D721Med (cell line): ENCODE measurements at regions not wholly inside any gene's neighbourhood (a gene's known extent, or its start where the extent isn't known, plus 50 kb on each side); places are given as distances from the start of the nearest gene placed in this dataset.
"Not testable (repeated sequence)": the region's sequence is repeated elsewhere in the genome, so short reads cannot be mapped to it uniquely, and the experiment has no call there.

ENCODE experiments used
- DNase-seq: peaks from one replicate; pipeline ENCODE4 v3.0.0; 2011; ENCODE audit warnings: low spot score; ENCODE audit not compliant: insufficient read length
- FAIRE-seq: peaks from 2 replicates; lab custom pipeline; 2011; peaks lifted over from hg19 to GRCh38; lab: Jason Lieb, UNC
- CTCF ChIP-seq: IDR thresholded peaks from 2 replicates; pipeline ENCODE4 v1.5.1; 2012; ENCODE audit warnings: mild to moderate bottlenecking, control low read depth; ENCODE audit not compliant: insufficient read depth; ENCODE audit errors: missing control alignments

DNA sequence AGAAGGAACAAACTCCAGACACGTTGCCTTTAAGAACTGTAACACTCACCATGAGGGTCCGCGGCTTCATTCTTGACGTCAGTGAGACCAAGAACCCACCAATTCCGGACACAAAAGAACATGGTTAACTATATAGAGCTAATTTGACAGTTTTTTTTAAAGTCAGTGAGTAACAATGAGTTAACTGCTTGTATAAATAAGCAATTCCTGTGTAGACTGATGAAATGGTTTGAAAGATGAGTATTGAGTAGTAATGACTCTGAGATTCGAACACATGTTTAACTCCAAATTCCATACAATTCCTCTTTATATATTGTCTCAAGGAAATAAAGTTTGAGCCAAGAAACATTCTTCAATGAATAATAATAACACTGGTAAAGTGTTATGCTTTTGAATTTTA lies 478.0 kb downstream of the MMUT start:
- FAIRE-seq (no peak), DNase-seq (no peak)
- no peak for TF ChIP-seq CTCF

GRCh38 chr6:48983968-48984367 lies 479.1 kb downstream of the MMUT start:
- not testable (repeated sequence) for FAIRE-seq, DNase-seq

- DNase-seq (no peak), FAIRE-seq (no peak)
- TF ChIP-seq CTCF, result no peak
Observed at GRCh38 chr6:48983377-48983776, 479.7 kb downstream of the MMUT start.

- no peak for TF ChIP-seq CTCF
Observed at GRCh38 chr6:48979806-48980205, 483.2 kb downstream of the MMUT start.

GRCh38 chr6:48979085-48979484 lies 484.0 kb downstream of the MMUT start:
- DNase-seq (no peak), FAIRE-seq (no peak)
- no peak for TF ChIP-seq CTCF

More at GRCh38 chr6:48979806-48980205, 483.2 kb downstream of the MMUT start:
- DNase-seq (no peak), FAIRE-seq (no peak)

- DNase-seq, result no peak
- no peak for FAIRE-seq
- no peak for TF ChIP-seq CTCF
Observed at GRCh38 chr6:48978016-48978415, 485.0 kb downstream of the MMUT start.

- TF ChIP-seq CTCF, result no peak
- no peak for FAIRE-seq
- DNase-seq, result no peak
Observed at GRCh38 chr6:48977573-48977972, 485.5 kb downstream of the MMUT start.

DNA sequence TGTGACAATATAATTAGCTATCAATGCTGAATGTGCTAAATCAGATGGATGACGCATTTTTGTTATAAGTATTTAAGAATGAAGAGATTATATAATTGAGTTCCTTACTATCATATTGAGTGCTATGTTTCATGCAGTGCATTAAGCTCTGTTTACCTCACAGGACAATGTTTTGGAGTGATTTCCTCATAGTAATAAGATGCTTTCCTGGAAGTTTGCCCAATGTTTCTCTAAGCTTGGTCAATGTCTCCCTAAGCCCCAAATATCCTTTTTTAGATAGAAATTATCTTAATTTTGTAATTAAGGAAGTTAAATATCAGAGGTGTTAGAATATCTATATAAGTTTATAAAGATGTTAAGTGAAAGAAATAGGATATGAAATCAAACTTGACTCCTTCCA lies 489.6 kb downstream of the MMUT start:
- DNase-seq (no peak), FAIRE-seq (no peak)
- TF ChIP-seq CTCF, result no peak
